WTC11 (cell line): ENCODE measurements at regions not wholly inside any gene's neighbourhood (a gene's known extent, or its start where the extent isn't known, plus 50 kb on each side); places are given as distances from the start of the nearest gene placed in this dataset.
A peak's percentile ranks its signal among the peaks of the same experiment; 100 is the strongest.

Source experiments
- ATAC-seq: fragments of 200-7000 bp; cut with Tn5 transposase; 2 replicates; pipeline ENCODE4 v1.10.0; 2021; ENCODE audit warnings: mild to moderate bottlenecking, moderate library complexity
- CTCF ChIA-PET: fragments of 300-600 bp; sonication (Branson Sonifier 250); formaldehyde crosslinking; loops from one replicate; lab custom pipeline; 2021; ENCODE audit warnings: antibody characterized with exemption; lab: Charles Lee
- POLR2A ChIA-PET: fragments of 350-600 bp; sonication (Branson Sonifier 250); formaldehyde crosslinking; loops from one replicate; lab custom pipeline; 2021; ENCODE audit warnings: antibody characterized with exemption; lab: Charles Lee
- DNase-seq: peaks from one replicate; pipeline ENCODE4 v3.0.0; 2021; ENCODE audit warnings: low spot score
- H3K27ac Mint-ChIP-seq: 2 replicates; pipeline ENCODE4 v1.8.0; 2021; ENCODE audit warnings: mixed read lengths
- H3K27me3 Mint-ChIP-seq: 2 replicates; pipeline ENCODE4 v1.8.0; 2021; ENCODE audit warnings: low read depth, mild to moderate bottlenecking, moderate library complexity, mixed read lengths
- H3K36me3 Mint-ChIP-seq: 2 replicates; pipeline ENCODE4 v1.8.0; 2021; ENCODE audit warnings: mixed read lengths
- H3K4me1 Mint-ChIP-seq: 2 replicates; pipeline ENCODE4 v1.8.0; 2022; ENCODE audit warnings: mixed read lengths
- H3K4me3 Mint-ChIP-seq: 2 replicates; pipeline ENCODE4 v1.8.0; 2021; ENCODE audit warnings: mild to moderate bottlenecking, moderate library complexity, mixed read lengths
- H3K9me3 Mint-ChIP-seq: 2 replicates; pipeline ENCODE4 v1.8.0; 2021; ENCODE audit warnings: mixed read lengths
- CDX4 ChIP-seq: fragments of 250-450 bp; sonication (Bioruptor Pico); IDR thresholded peaks from 2 replicates; pipeline ENCODE4 v1.9.0; 2021; ENCODE audit warnings: moderate library complexity, mild to moderate bottlenecking, inconsistent platforms, borderline replicate concordance
- CREM ChIP-seq: sonication (generic); formaldehyde crosslinking; IDR thresholded peaks from 2 replicates; pipeline ENCODE4 v1.8.1; 2022; ENCODE audit warnings: mild to moderate bottlenecking, missing genetic modification reagents, moderate library complexity
- GRHL2 ChIP-seq: fragments of 250-450 bp; sonication (Bioruptor Pico); IDR thresholded peaks from 2 replicates; pipeline ENCODE4 v1.8.0; 2022; ENCODE audit warnings: mild to moderate bottlenecking, moderate library complexity; ENCODE audit not compliant: insufficient replicate concordance, severe bottlenecking
- JUN ChIP-seq: sonication (generic); formaldehyde crosslinking; IDR thresholded peaks from 2 replicates; pipeline ENCODE4 v1.8.0; 2023; ENCODE audit warnings: mild to moderate bottlenecking, missing genetic modification reagents
- NFE2L1 ChIP-seq: sonication (generic); formaldehyde crosslinking; IDR thresholded peaks from 2 replicates; pipeline ENCODE4 v1.8.1; 2023; ENCODE audit warnings: missing genetic modification reagents
- NR3C1 ChIP-seq: sonication (generic); formaldehyde crosslinking; conservative IDR thresholded peaks from 2 replicates; pipeline ENCODE4 v1.8.1; 2023; ENCODE audit warnings: low read depth, mild to moderate bottlenecking, missing genetic modification reagents
- OVOL2 ChIP-seq: fragments of 250-450 bp; sonication (Bioruptor Pico); IDR thresholded peaks from 2 replicates; pipeline ENCODE4 v1.9.0; 2021; ENCODE audit warnings: mild to moderate bottlenecking, borderline replicate concordance
- PRRX2 ChIP-seq: fragments of 250-450 bp; sonication (Bioruptor Pico); IDR thresholded peaks from 2 replicates; pipeline ENCODE4 v1.8.0; 2021; ENCODE audit warnings: mild to moderate bottlenecking
- TP53 ChIP-seq: sonication (generic); formaldehyde crosslinking; IDR thresholded peaks from 2 replicates; pipeline ENCODE4 v1.8.1; 2023; ENCODE audit warnings: mild to moderate bottlenecking, missing genetic modification reagents
- ZNF232 ChIP-seq: sonication (generic); formaldehyde crosslinking; IDR thresholded peaks from 2 replicates; pipeline ENCODE4 v1.8.0; 2022; ENCODE audit warnings: mild to moderate bottlenecking, missing genetic modification reagents
- ZNF263 ChIP-seq: sonication (generic); formaldehyde crosslinking; IDR thresholded peaks from 2 replicates; pipeline ENCODE4 v1.8.1; 2022; ENCODE audit warnings: low read depth, mild to moderate bottlenecking, moderate library complexity, missing genetic modification reagents
- ZNF671 ChIP-seq: fragments of 250-450 bp; sonication (Bioruptor Pico); IDR thresholded peaks from 2 replicates; pipeline ENCODE4 v1.8.0; 2021; ENCODE audit warnings: mild to moderate bottlenecking
- TF ChIP-seq, protein P1 (sequence below): fragments of 250-450 bp; sonication (Bioruptor Pico); IDR thresholded peaks from 2 replicates; pipeline ENCODE4 v1.9.0; 2021; ENCODE audit warnings: mild to moderate bottlenecking
- TF ChIP-seq, protein P2 (sequence below): sonication (generic); formaldehyde crosslinking; IDR thresholded peaks from 2 replicates; pipeline ENCODE4 v1.8.0; 2022; ENCODE audit warnings: mild to moderate bottlenecking, missing genetic modification reagents
- TF ChIP-seq, protein P3 (sequence below): sonication (generic); formaldehyde crosslinking; IDR thresholded peaks from 2 replicates; pipeline ENCODE4 v1.8.0; 2023; ENCODE audit warnings: missing genetic modification reagents, mild to moderate bottlenecking, borderline replicate concordance
- TF ChIP-seq, protein P4 (sequence below): sonication (generic); formaldehyde crosslinking; IDR thresholded peaks from 2 replicates; pipeline ENCODE4 v1.8.0; 2023; ENCODE audit warnings: mild to moderate bottlenecking, missing genetic modification reagents
- TF ChIP-seq, protein P5 (sequence below): sonication (generic); formaldehyde crosslinking; IDR thresholded peaks from 2 replicates; pipeline ENCODE4 v1.8.0; 2022; ENCODE audit warnings: mild to moderate bottlenecking, missing genetic modification reagents

GRCh38 chr9:616694-617093, 224.8 kb upstream of the DMRT1 start:
- ATAC-seq (no peak), DNase-seq (no peak)
- Mint-ChIP-seq H3K27me3 (no peaks in the 10 kb centered on the region), H3K9me3 (no peaks in the 10 kb centered on the region), H3K36me3 (no peaks in the 10 kb centered on the region), H3K4me3 (no peak overlapping the region), H3K27ac (no peak overlapping the region), H3K4me1 (peaks cover 21% of the 10 kb centered on the region)
- TF ChIP-seq, protein P1, sequence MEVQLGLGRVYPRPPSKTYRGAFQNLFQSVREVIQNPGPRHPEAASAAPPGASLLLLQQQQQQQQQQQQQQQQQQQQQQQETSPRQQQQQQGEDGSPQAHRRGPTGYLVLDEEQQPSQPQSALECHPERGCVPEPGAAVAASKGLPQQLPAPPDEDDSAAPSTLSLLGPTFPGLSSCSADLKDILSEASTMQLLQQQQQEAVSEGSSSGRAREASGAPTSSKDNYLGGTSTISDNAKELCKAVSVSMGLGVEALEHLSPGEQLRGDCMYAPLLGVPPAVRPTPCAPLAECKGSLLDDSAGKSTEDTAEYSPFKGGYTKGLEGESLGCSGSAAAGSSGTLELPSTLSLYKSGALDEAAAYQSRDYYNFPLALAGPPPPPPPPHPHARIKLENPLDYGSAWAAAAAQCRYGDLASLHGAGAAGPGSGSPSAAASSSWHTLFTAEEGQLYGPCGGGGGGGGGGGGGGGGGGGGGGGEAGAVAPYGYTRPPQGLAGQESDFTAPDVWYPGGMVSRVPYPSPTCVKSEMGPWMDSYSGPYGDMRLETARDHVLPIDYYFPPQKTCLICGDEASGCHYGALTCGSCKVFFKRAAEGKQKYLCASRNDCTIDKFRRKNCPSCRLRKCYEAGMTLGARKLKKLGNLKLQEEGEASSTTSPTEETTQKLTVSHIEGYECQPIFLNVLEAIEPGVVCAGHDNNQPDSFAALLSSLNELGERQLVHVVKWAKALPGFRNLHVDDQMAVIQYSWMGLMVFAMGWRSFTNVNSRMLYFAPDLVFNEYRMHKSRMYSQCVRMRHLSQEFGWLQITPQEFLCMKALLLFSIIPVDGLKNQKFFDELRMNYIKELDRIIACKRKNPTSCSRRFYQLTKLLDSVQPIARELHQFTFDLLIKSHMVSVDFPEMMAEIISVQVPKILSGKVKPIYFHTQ (CRISPR knock-in tag), result no peak
- TF ChIP-seq ZNF263 (CRISPR knock-in tag) (no peak), NFE2L1 (CRISPR knock-in tag) (no peak), PRRX2 (CRISPR knock-in tag) (no peak), TP53 (no peak), JUN (CRISPR knock-in tag) (no peak), ZNF671 (CRISPR knock-in tag) (no peak), NR3C1 (CRISPR knock-in tag) (no peak), GRHL2 (CRISPR knock-in tag) (no peak), OVOL2 (CRISPR knock-in tag) (no peak)
- TF ChIP-seq, protein P2, sequence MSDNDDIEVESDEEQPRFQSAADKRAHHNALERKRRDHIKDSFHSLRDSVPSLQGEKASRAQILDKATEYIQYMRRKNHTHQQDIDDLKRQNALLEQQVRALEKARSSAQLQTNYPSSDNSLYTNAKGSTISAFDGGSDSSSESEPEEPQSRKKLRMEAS (CRISPR knock-in tag), result no peak
- TF ChIP-seq, protein P3, sequence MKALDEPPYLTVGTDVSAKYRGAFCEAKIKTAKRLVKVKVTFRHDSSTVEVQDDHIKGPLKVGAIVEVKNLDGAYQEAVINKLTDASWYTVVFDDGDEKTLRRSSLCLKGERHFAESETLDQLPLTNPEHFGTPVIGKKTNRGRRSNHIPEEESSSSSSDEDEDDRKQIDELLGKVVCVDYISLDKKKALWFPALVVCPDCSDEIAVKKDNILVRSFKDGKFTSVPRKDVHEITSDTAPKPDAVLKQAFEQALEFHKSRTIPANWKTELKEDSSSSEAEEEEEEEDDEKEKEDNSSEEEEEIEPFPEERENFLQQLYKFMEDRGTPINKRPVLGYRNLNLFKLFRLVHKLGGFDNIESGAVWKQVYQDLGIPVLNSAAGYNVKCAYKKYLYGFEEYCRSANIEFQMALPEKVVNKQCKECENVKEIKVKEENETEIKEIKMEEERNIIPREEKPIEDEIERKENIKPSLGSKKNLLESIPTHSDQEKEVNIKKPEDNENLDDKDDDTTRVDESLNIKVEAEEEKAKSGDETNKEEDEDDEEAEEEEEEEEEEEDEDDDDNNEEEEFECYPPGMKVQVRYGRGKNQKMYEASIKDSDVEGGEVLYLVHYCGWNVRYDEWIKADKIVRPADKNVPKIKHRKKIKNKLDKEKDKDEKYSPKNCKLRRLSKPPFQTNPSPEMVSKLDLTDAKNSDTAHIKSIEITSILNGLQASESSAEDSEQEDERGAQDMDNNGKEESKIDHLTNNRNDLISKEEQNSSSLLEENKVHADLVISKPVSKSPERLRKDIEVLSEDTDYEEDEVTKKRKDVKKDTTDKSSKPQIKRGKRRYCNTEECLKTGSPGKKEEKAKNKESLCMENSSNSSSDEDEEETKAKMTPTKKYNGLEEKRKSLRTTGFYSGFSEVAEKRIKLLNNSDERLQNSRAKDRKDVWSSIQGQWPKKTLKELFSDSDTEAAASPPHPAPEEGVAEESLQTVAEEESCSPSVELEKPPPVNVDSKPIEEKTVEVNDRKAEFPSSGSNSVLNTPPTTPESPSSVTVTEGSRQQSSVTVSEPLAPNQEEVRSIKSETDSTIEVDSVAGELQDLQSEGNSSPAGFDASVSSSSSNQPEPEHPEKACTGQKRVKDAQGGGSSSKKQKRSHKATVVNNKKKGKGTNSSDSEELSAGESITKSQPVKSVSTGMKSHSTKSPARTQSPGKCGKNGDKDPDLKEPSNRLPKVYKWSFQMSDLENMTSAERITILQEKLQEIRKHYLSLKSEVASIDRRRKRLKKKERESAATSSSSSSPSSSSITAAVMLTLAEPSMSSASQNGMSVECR (CRISPR knock-in tag), result no peak
- TF ChIP-seq, protein P4, sequence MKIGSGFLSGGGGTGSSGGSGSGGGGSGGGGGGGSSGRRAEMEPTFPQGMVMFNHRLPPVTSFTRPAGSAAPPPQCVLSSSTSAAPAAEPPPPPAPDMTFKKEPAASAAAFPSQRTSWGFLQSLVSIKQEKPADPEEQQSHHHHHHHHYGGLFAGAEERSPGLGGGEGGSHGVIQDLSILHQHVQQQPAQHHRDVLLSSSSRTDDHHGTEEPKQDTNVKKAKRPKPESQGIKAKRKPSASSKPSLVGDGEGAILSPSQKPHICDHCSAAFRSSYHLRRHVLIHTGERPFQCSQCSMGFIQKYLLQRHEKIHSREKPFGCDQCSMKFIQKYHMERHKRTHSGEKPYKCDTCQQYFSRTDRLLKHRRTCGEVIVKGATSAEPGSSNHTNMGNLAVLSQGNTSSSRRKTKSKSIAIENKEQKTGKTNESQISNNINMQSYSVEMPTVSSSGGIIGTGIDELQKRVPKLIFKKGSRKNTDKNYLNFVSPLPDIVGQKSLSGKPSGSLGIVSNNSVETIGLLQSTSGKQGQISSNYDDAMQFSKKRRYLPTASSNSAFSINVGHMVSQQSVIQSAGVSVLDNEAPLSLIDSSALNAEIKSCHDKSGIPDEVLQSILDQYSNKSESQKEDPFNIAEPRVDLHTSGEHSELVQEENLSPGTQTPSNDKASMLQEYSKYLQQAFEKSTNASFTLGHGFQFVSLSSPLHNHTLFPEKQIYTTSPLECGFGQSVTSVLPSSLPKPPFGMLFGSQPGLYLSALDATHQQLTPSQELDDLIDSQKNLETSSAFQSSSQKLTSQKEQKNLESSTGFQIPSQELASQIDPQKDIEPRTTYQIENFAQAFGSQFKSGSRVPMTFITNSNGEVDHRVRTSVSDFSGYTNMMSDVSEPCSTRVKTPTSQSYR (CRISPR knock-in tag), result no peak
- ChIA-PET CTCF (interaction anchor here (0.7 to 0.8 kb wide), 2 partner anchors 68 to 147 kb away, joined by 5 to 7 read pairs; no protein-coding TSS in a partner anchor), POLR2A (no interaction called here)

GRCh38 chr9:617445-618085, 223.9 kb upstream of the DMRT1 start:
- no peak for TF ChIP-seq CDX4 (CRISPR knock-in tag)
- TF ChIP-seq, protein P1 (CRISPR knock-in tag), result no peak
- TF ChIP-seq, protein P5, sequence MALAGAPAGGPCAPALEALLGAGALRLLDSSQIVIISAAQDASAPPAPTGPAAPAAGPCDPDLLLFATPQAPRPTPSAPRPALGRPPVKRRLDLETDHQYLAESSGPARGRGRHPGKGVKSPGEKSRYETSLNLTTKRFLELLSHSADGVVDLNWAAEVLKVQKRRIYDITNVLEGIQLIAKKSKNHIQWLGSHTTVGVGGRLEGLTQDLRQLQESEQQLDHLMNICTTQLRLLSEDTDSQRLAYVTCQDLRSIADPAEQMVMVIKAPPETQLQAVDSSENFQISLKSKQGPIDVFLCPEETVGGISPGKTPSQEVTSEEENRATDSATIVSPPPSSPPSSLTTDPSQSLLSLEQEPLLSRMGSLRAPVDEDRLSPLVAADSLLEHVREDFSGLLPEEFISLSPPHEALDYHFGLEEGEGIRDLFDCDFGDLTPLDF (CRISPR knock-in tag), result no peak
- TF ChIP-seq ZNF232 (CRISPR knock-in tag), result no peak
- no peak for TF ChIP-seq CREM (CRISPR knock-in tag)
- TF ChIP-seq, all 79 proteins: peak for 0
- peak; percentile 54 for ATAC-seq
- Mint-ChIP-seq H3K27me3 (no peaks in the 10 kb centered on the region), H3K4me1 (peaks cover 21% of the 10 kb centered on the region), H3K9me3 (no peaks in the 10 kb centered on the region), H3K36me3 (no peaks in the 10 kb centered on the region), H3K4me3 (no peak overlapping the region), H3K27ac (no peak overlapping the region)
- no peak for DNase-seq
- ChIA-PET POLR2A (no interaction called here), CTCF (interaction anchor here (0.7 to 0.8 kb wide), 2 partner anchors 67 to 146 kb away, joined by 5 to 7 read pairs; no protein-coding TSS in a partner anchor)
